ENCODE measurements at regions not wholly inside any gene's neighbourhood (a gene's known extent, or its start where the extent isn't known, plus 50 kb on each side); places are given as distances from the start of the nearest gene placed in this dataset.

DNA sequence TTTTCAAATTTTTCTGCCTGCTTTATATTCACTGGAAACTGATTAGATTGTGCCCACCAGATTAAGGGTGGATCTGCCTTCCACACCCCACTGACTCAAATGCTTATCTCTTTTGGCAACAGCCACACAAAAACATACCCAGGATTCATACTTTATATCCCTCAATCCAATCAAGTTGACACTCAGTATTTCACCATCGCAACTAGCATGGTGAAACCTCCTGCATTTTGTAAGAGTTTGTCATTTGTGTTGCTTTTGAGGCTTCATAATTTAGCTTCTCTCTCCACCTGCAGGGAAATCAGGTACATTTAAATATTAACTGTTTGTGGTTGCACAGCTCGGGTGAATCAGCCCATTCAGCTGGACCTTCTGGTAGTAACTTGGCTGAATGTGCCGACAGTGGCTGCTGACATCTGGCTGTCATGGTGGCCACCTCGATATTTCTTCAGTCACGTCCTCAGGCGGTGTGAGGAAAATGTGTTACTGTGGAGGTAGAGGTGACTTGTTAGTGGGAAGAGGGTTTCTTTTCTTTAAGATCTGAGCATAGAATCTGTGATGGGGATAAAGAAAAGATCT, 224.0 kb downstream of the PTBP2 start:
- H3K4me3 ChIP-seq, result no peak overlapping the region
- WGBS, 2 donors, result 90 to 93% methylated on average over 6 of the region's 6 CpGs
- ATAC-seq (ENCODE audit: insufficient read depth, low FRiP score) (no peak), DNase-seq (no peak)
- H3K4me1 ChIP-seq (ENCODE audit: control insufficient read depth in 5 of 5, insufficient read depth in 5 of 5, low read length in 5 of 5), result peaks cover 0 to 6% (median 0%) of the 10 kb centered on the region in 5 donors
- H3K9me3 ChIP-seq (ENCODE audit: control insufficient read depth in 4 of 4, insufficient read depth in 3 of 4, low read length in 3 of 4), result no peaks in the 10 kb centered on the region
- no peaks in the 10 kb centered on the region for H3K27me3 ChIP-seq (ENCODE audit: control insufficient read depth in 3 of 3, insufficient read depth in 3 of 3, low read length in 2 of 3)
- H3K9ac ChIP-seq (ENCODE audit: insufficient read depth in 1 of 2, low read length in 2 of 2), result no peak overlapping the region
- TF ChIP-seq, protein P1, sequence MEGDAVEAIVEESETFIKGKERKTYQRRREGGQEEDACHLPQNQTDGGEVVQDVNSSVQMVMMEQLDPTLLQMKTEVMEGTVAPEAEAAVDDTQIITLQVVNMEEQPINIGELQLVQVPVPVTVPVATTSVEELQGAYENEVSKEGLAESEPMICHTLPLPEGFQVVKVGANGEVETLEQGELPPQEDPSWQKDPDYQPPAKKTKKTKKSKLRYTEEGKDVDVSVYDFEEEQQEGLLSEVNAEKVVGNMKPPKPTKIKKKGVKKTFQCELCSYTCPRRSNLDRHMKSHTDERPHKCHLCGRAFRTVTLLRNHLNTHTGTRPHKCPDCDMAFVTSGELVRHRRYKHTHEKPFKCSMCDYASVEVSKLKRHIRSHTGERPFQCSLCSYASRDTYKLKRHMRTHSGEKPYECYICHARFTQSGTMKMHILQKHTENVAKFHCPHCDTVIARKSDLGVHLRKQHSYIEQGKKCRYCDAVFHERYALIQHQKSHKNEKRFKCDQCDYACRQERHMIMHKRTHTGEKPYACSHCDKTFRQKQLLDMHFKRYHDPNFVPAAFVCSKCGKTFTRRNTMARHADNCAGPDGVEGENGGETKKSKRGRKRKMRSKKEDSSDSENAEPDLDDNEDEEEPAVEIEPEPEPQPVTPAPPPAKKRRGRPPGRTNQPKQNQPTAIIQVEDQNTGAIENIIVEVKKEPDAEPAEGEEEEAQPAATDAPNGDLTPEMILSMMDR (IDR thresholded peaks at IDR 0.05; ENCODE audit: control extremely low read depth, extremely low read depth), result no peak
- no peaks in the 10 kb centered on the region for H3K36me3 ChIP-seq (ENCODE audit: control insufficient read depth in 4 of 4, insufficient read depth in 4 of 4, low read length in 4 of 4)
- no peak overlapping the region for H3K27ac ChIP-seq (ENCODE audit: low read depth in 1 of 2, low read length in 1 of 2)

DNA sequence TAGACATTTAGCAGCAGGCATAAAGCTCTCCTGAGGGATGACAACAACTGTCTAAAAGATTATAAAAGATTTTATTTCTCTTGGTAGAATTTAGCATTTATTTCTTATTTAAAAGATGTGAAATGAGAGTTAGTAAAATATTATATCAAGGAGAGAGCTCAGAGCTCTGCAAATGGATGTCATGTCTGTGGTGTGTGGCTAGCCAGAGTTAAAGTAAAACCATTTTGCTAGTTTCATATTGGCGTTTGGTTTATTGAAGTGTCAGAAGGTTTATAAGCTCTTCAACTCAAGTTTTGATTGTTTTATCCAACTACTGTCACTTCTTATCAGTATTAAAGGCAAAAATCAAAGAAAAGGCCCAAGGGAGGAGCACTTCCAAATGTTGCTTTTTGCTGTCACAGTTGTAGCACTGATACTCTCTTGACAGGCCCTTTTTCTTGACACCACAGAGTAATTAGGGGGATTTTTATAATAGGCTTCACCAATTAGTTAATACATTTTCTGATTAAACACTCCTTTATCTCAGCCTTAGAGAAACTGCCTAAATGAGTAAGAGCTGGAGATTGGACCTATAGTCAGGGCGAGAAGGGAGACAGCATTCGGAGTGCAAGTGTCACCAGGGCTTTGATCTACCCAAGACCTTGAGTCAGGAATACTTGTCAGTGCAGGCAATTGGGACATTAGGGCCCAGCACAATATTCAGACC, 233.9 kb downstream of the PTBP2 start:
- no peaks in the 10 kb centered on the region for H3K9me3 ChIP-seq (ENCODE audit: control insufficient read depth in 4 of 4, insufficient read depth in 3 of 4, low read length in 3 of 4)
- no peaks in the 10 kb centered on the region for H3K4me1 ChIP-seq (ENCODE audit: control insufficient read depth in 5 of 5, insufficient read depth in 5 of 5, low read length in 5 of 5)
- ATAC-seq (ENCODE audit: insufficient read depth, low FRiP score), result no peak
- TF ChIP-seq, protein P1 (IDR thresholded peaks at IDR 0.05; ENCODE audit: control extremely low read depth, extremely low read depth), result no peak
- WGBS, 2 donors, result 80 to 83% methylated on average over 3 of the region's 3 CpGs
- no peak overlapping the region for H3K9ac ChIP-seq (ENCODE audit: insufficient read depth in 1 of 2, low read length in 2 of 2)
- no peak overlapping the region for H3K27ac ChIP-seq (ENCODE audit: low read depth in 1 of 2, low read length in 1 of 2)
- no peak for DNase-seq
- H3K36me3 ChIP-seq (ENCODE audit: control insufficient read depth in 4 of 4, insufficient read depth in 4 of 4, low read length in 4 of 4), result no peaks in the 10 kb centered on the region
- no peaks in the 10 kb centered on the region for H3K27me3 ChIP-seq (ENCODE audit: control insufficient read depth in 3 of 3, insufficient read depth in 3 of 3, low read length in 2 of 3)
- no peak overlapping the region for H3K4me3 ChIP-seq

DNA sequence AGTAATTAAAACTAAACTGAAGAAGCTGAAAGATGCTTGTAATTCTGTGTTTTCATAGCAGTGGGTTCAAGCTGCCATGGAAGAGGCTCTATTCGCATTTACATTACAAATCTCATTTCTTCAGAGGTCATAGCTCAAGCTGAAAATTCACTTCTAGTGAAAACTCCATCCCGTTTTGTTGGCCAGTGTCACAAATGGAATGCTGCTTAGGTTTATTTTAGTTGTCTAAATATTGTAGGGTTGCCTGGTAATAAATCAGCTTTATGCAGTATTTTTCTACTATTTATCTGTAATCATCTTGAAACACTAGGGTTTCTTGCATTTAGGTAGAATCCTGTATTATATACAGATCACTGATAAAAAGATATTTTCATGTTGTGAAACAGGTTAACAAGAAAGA, 240.6 kb downstream of the PTBP2 start:
- Histone ChIP-seq H3K4me1 (ENCODE audit: control insufficient read depth in 5 of 5, insufficient read depth in 5 of 5, low read length in 5 of 5) (no peaks in the 10 kb centered on the region), H3K36me3 (ENCODE audit: control insufficient read depth in 4 of 4, insufficient read depth in 4 of 4, low read length in 4 of 4) (no peaks in the 10 kb centered on the region), H3K27me3 (ENCODE audit: control insufficient read depth in 3 of 3, insufficient read depth in 3 of 3, low read length in 2 of 3) (no peaks in the 10 kb centered on the region), H3K9ac (ENCODE audit: insufficient read depth in 1 of 2, low read length in 2 of 2) (no peak overlapping the region), H3K4me3 (no peak overlapping the region), H3K9me3 (ENCODE audit: control insufficient read depth in 4 of 4, insufficient read depth in 3 of 4, low read length in 3 of 4) (no peaks in the 10 kb centered on the region), H3K27ac (ENCODE audit: low read depth in 1 of 2, low read length in 1 of 2) (no peak overlapping the region)
- 65 to 72% methylated on average over 2 of the region's 2 CpGs for WGBS, 2 donors
- no peak for ATAC-seq (ENCODE audit: insufficient read depth, low FRiP score)
- TF ChIP-seq, protein P1 (IDR thresholded peaks at IDR 0.05; ENCODE audit: control extremely low read depth, extremely low read depth), result no peak
- DNase-seq, result no peak

All from lung (tissue), 11 donors.